Liver (tissue), 8 donors: ENCODE measurements at regions not wholly inside any gene's neighbourhood (a gene's known extent, or its start where the extent isn't known, plus 50 kb on each side); places are given as distances from the start of the nearest gene placed in this dataset.

Source experiments
- DNase-seq: peaks from one replicate; pipeline ENCODE4 v3.0.0-alpha.2; 2017; ENCODE audit warnings: low spot score
- H3K27ac ChIP-seq, 2 donors: one replicate each; pipeline ENCODE4 v1.7.0; 2013; ENCODE audit warnings: inconsistent platforms in 2 of 2, low read length in 2 of 2, control low read depth in 1 of 2, low read depth in 1 of 2, mild to moderate bottlenecking in 1 of 2
- H3K27me3 ChIP-seq, 4 donors: one replicate each; pipeline versions ENCODE4 v1.6.1 to v1.7.0; 2013; ENCODE audit warnings: low read length in 3 of 4, inconsistent platforms in 1 of 4, mild to moderate bottlenecking in 1 of 4, moderate library complexity in 1 of 4; ENCODE audit not compliant: control insufficient read depth in 4 of 4, insufficient read depth in 4 of 4
- H3K36me3 ChIP-seq, 4 donors: one replicate each; pipeline versions ENCODE4 v1.6.1 to v1.7.0; 2013; ENCODE audit warnings: low read length in 3 of 4, mild to moderate bottlenecking in 3 of 4, low read depth in 1 of 4, moderate library complexity in 1 of 4; ENCODE audit not compliant: control insufficient read depth in 4 of 4, insufficient read depth in 3 of 4
- H3K4me1 ChIP-seq, 4 donors: one replicate each; pipeline versions ENCODE4 v1.6.1 to v1.7.0; 2013; ENCODE audit warnings: low read length in 3 of 4, mild to moderate bottlenecking in 3 of 4, moderate library complexity in 1 of 4; ENCODE audit not compliant: control insufficient read depth in 4 of 4, insufficient read depth in 4 of 4
- H3K4me3 ChIP-seq, 3 donors: one replicate each; pipeline versions ENCODE4 v1.6.1 to v1.7.0; 2013; ENCODE audit warnings: low read length in 3 of 3, control low read depth in 1 of 3, low read depth in 1 of 3, mild to moderate bottlenecking in 1 of 3
- H3K9ac ChIP-seq, 2 donors: one replicate each; pipeline ENCODE4 v1.7.0; 2013; ENCODE audit warnings: low read length in 2 of 2, mild to moderate bottlenecking in 2 of 2, moderate library complexity in 2 of 2, control low read depth in 1 of 2, low read depth in 1 of 2
- H3K9me3 ChIP-seq, 4 donors: one replicate each; pipeline versions ENCODE4 v1.6.1 to v1.7.0; 2013; ENCODE audit warnings: low read length in 3 of 4; ENCODE audit not compliant: control insufficient read depth in 4 of 4
- ATF3 ChIP-seq: IDR thresholded peaks from 2 replicates; pipeline ENCODE4 v1.6.1; 2016; ENCODE audit warnings: antibody characterized with exemption
- CTCF ChIP-seq: fragments of 150-350 bp; IDR thresholded peaks from 2 replicates; pipeline ENCODE4 v1.5.1; 2017; ENCODE audit warnings: improper control_type of control experiment, low read depth, low read length; ENCODE audit not compliant: missing input control
- EGR1 ChIP-seq, 2 donors: IDR thresholded peaks; 2 replicates each; pipeline ENCODE4 v1.6.1; 2016 to 2018; ENCODE audit warnings: antibody characterized with exemption in 2 of 2, low read depth in 2 of 2
- FOXA1 ChIP-seq: IDR thresholded peaks from 2 replicates; pipeline ENCODE4 v1.6.1; 2016; ENCODE audit warnings: antibody characterized with exemption
- FOXA2 ChIP-seq: IDR thresholded peaks from 2 replicates; pipeline ENCODE4 v1.6.1; 2016; ENCODE audit warnings: antibody characterized with exemption
- GABPA ChIP-seq, 2 donors: IDR thresholded peaks in 1 of 2; conservative IDR thresholded peaks in 1 of 2; 2 replicates each; pipeline ENCODE4 v1.6.1; 2016; ENCODE audit warnings: antibody characterized with exemption in 2 of 2, mild to moderate bottlenecking in 1 of 2, moderate library complexity in 1 of 2
- HNF4A ChIP-seq, 2 donors: conservative IDR thresholded peaks; 2 replicates each; pipeline ENCODE4 v1.6.1; 2016; ENCODE audit warnings: antibody characterized with exemption in 2 of 2, mild to moderate bottlenecking in 2 of 2
- HNF4G ChIP-seq: IDR thresholded peaks from 2 replicates; pipeline ENCODE4 v1.6.1; 2016; ENCODE audit warnings: antibody characterized with exemption
- JUND ChIP-seq, 2 donors: IDR thresholded peaks; 2 replicates each; pipeline ENCODE4 v1.6.1; 2016; ENCODE audit warnings: antibody characterized with exemption in 2 of 2
- MAX ChIP-seq: IDR thresholded peaks from 2 replicates; pipeline ENCODE4 v1.6.1; 2016; ENCODE audit warnings: antibody characterized with exemption
- NR2F2 ChIP-seq: IDR thresholded peaks from 2 replicates; pipeline ENCODE4 v1.6.1; 2016; ENCODE audit warnings: antibody characterized with exemption
- RAD21 ChIP-seq, 2 donors: IDR thresholded peaks; 2 replicates each; pipeline ENCODE4 v1.6.1; 2016; ENCODE audit warnings: antibody characterized with exemption in 2 of 2, mild to moderate bottlenecking in 2 of 2
- REST ChIP-seq: IDR thresholded peaks from 2 replicates; pipeline ENCODE4 v1.6.1; 2016; ENCODE audit warnings: antibody characterized with exemption, mild to moderate bottlenecking
- RXRA ChIP-seq, 2 donors: IDR thresholded peaks; 2 replicates each; pipeline ENCODE4 v1.6.1; 2017 to 2018; ENCODE audit warnings: antibody characterized with exemption in 2 of 2, mild to moderate bottlenecking in 1 of 2
- SP1 ChIP-seq: IDR thresholded peaks from 2 replicates; pipeline ENCODE4 v1.6.1; 2018; ENCODE audit warnings: antibody characterized with exemption, mild to moderate bottlenecking
- TAF1 ChIP-seq: conservative IDR thresholded peaks from 2 replicates; pipeline ENCODE4 v1.6.1; 2016; ENCODE audit warnings: antibody characterized with exemption, mild to moderate bottlenecking
- YY1 ChIP-seq: IDR thresholded peaks from 2 replicates; pipeline ENCODE4 v1.6.1; 2016; ENCODE audit warnings: antibody characterized with exemption, mild to moderate bottlenecking
- ZBTB33 ChIP-seq: IDR thresholded peaks from 2 replicates; pipeline ENCODE4 v1.6.1; 2016; ENCODE audit warnings: antibody characterized with exemption
- WGBS: extraction: QIAGEN DNeasy Blood & Tissue Kit; methylation state at CpG from one replicate; pipeline ENCODE4 v1.1.7; 2013; 5-methylcytosine and 5-hydroxymethylcytosine counted together
- donor health status: healthy.
- donor health status: healthy.
- donor health status: healthy.
- donor health status: healthy.
- donor health status: healthy.

GRCh38 chr12:100703868-100704267, 90.7 kb upstream of the ANO4 start:
- no peaks in the 10 kb centered on the region for H3K36me3 ChIP-seq
- TF ChIP-seq FOXA1 (no peak), MAX (no peak), REST (no peak), HNF4G (no peak), SP1 (no peak), ATF3 (no peak), NR2F2 (no peak), RAD21 (IDR thresholded peaks at IDR 0.05) (no peak), TAF1 (no peak), RXRA (IDR thresholded peaks at IDR 0.05) (no peak)
- WGBS: 76% methylated on average over 2 of the region's 2 CpGs
- no peak overlapping the region for H3K9ac ChIP-seq
- no peaks in the 10 kb centered on the region for H3K4me1 ChIP-seq
- no peak for DNase-seq
- no peaks in the 10 kb centered on the region for H3K9me3 ChIP-seq
- H3K4me3 ChIP-seq: no peak overlapping the region
- no peaks in the 10 kb centered on the region for H3K27me3 ChIP-seq
- H3K27ac ChIP-seq: no peak overlapping the region

- Histone ChIP-seq H3K27me3 (no peaks in the 10 kb centered on the region), H3K27ac (no peak overlapping the region), H3K4me3 (no peak overlapping the region), H3K9me3 (no peaks in the 10 kb centered on the region), H3K36me3 (no peaks in the 10 kb centered on the region), H3K4me1 (no peaks in the 10 kb centered on the region), H3K9ac (no peak overlapping the region)
- DNase-seq: no peak
- 80% methylated on average over 3 of the region's 3 CpGs for WGBS
- no peak for TF ChIP-seq ATF3
- no peak for TF ChIP-seq FOXA1
- no peak for TF ChIP-seq YY1
- no peak for TF ChIP-seq TAF1
- TF ChIP-seq SP1: no peak
- TF ChIP-seq GABPA (IDR thresholded peaks at IDR 0.05 in 1 of 2, conservative IDR thresholded peaks at IDR 0.05 in 1 of 2): no peak
- no peak for TF ChIP-seq FOXA2
- TF ChIP-seq ZBTB33: no peak
- TF ChIP-seq EGR1 (IDR thresholded peaks at IDR 0.05; ENCODE audit: low read depth in 2 of 2): no peak
- TF ChIP-seq HNF4G: no peak
- TF ChIP-seq REST: no peak
- no peak for TF ChIP-seq JUND (IDR thresholded peaks at IDR 0.05)
- TF ChIP-seq MAX: no peak
- no peak for TF ChIP-seq HNF4A (conservative IDR thresholded peaks at IDR 0.05)
- TF ChIP-seq RXRA (IDR thresholded peaks at IDR 0.05): no peak
- TF ChIP-seq RAD21 (IDR thresholded peaks at IDR 0.05): no peak
- TF ChIP-seq CTCF: no peak
These were observed 88.5 kb upstream of the ANO4 start for GRCh38 chr12:100706033-100706432.
